ENCODE measurements at regions not wholly inside any gene's neighbourhood (a gene's known extent, or its start where the extent isn't known, plus 50 kb on each side); places are given as distances from the start of the nearest gene placed in this dataset.

DNA sequence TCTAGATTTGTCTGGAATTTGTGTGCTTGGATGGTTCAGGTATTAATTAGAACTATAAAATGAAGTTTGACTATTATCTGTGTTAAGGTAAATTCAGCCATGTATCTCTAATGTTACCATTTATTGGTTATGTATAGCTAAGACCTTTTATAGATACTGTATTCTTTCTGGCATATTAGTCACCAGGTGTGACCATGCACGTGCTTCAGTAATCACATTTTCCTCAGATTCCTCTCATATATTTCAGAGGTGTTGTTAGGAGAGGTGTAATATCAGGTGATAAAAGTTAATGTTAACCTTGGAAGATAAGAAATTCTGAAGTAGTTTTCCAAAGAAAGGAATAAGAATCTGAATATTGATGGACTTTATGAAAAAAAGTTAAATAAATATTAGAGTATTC lies 194.5 kb upstream of the KHDRBS2 start (continued):
- TF ChIP-seq, protein P1, sequence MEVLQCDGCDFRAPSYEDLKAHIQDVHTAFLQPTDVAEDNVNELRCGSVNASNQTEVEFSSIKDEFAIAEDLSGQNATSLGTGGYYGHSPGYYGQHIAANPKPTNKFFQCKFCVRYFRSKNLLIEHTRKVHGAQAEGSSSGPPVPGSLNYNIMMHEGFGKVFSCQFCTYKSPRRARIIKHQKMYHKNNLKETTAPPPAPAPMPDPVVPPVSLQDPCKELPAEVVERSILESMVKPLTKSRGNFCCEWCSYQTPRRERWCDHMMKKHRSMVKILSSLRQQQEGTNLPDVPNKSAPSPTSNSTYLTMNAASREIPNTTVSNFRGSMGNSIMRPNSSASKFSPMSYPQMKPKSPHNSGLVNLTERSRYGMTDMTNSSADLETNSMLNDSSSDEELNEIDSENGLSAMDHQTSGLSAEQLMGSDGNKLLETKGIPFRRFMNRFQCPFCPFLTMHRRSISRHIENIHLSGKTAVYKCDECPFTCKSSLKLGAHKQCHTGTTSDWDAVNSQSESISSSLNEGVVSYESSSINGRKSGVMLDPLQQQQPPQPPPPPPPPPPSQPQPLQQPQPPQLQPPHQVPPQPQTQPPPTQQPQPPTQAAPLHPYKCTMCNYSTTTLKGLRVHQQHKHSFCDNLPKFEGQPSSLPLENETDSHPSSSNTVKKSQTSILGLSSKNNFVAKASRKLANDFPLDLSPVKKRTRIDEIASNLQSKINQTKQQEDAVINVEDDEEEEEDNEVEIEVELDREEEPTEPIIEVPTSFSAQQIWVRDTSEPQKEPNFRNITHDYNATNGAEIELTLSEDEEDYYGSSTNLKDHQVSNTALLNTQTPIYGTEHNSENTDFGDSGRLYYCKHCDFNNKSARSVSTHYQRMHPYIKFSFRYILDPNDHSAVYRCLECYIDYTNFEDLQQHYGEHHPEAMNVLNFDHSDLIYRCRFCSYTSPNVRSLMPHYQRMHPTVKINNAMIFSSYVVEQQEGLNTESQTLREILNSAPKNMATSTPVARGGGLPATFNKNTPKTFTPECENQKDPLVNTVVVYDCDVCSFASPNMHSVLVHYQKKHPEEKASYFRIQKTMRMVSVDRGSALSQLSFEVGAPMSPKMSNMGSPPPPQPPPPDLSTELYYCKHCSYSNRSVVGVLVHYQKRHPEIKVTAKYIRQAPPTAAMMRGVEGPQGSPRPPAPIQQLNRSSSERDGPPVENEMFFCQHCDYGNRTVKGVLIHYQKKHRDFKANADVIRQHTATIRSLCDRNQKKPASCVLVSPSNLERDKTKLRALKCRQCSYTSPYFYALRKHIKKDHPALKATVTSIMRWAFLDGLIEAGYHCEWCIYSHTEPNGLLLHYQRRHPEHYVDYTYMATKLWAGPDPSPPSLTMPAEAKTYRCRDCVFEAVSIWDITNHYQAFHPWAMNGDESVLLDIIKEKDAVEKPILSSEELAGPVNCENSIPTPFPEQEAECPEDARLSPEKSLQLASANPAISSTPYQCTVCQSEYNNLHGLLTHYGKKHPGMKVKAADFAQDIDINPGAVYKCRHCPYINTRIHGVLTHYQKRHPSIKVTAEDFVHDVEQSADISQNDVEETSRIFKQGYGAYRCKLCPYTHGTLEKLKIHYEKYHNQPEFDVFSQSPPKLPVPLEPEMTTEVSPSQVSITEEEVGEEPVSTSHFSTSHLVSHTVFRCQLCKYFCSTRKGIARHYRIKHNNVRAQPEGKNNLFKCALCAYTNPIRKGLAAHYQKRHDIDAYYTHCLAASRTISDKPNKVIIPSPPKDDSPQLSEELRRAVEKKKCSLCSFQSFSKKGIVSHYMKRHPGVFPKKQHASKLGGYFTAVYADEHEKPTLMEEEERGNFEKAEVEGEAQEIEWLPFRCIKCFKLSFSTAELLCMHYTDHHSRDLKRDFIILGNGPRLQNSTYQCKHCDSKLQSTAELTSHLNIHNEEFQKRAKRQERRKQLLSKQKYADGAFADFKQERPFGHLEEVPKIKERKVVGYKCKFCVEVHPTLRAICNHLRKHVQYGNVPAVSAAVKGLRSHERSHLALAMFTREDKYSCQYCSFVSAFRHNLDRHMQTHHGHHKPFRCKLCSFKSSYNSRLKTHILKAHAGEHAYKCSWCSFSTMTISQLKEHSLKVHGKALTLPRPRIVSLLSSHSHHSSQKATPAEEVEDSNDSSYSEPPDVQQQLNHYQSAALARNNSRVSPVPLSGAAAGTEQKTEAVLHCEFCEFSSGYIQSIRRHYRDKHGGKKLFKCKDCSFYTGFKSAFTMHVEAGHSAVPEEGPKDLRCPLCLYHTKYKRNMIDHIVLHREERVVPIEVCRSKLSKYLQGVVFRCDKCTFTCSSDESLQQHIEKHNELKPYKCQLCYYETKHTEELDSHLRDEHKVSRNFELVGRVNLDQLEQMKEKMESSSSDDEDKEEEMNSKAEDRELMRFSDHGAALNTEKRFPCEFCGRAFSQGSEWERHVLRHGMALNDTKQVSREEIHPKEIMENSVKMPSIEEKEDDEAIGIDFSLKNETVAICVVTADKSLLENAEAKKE (CRISPR knock-in tag; IDR thresholded peaks at IDR 0.05), result no peak
- TF ChIP-seq EZH2 (IDR thresholded peaks at IDR 0.05; ENCODE audit: low read depth, unreplicated experiment) (no peak), ZNF331 (CRISPR knock-in tag; IDR thresholded peaks at IDR 0.05; ENCODE audit: low read depth) (no peak)

DNA sequence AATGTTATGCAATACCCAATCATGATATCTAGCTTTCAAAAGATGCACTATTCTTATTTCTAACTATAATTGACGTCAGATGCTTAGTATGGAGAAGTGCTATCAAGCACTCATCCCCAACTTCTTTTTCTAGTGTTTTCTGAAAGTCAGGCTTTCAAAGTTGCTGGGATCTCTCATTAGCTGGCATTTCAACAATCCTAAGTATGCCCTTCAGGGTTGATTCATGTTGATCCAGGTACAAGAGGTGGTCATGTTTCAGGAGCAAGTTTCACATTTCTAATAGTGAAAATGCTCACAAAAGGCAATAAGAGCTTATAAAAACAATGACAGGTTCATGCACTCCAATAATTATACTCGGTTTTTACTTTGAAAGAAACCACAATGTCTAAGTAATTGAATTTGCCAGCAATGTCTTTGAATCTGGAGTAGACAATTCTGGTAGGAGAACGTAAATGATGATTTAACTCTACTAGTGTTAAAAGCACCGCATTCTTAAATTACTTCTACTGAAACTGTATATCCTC lies 193.7 kb upstream of the KHDRBS2 start:
- H4K20me1 ChIP-seq (replicated peaks; ENCODE audit: insufficient read depth), result no peaks in the 10 kb centered on the region
- H3K9me3 Mint-ChIP-seq, result peaks cover 3% of the 10 kb centered on the region; the same call in 2 of the 3 replicates
- no peak overlapping the region for H3K27ac ChIP-seq (ENCODE audit: low read depth)
- peaks cover 5% of the 10 kb centered on the region for H3K4me1 Mint-ChIP-seq
- no peak overlapping the region for H3K4me3 Mint-ChIP-seq
- H3K36me3 ChIP-seq (ENCODE audit: insufficient read depth), result no peaks in the 10 kb centered on the region
- H3K27me3 ChIP-seq (ENCODE audit: insufficient read depth), result no peaks in the 10 kb centered on the region
- H3K27ac Mint-ChIP-seq, result no peak overlapping the region
- H3K4me2 ChIP-seq, result no peak overlapping the region
- H3K4me3 ChIP-seq, result no peak overlapping the region
- ATAC-seq, result no peak
- peak; percentile 53 for DNase-seq (ENCODE audit: low spot score)
- H2AFZ ChIP-seq, result no peak overlapping the region
- no peaks in the 10 kb centered on the region for H3F3A ChIP-seq (replicated peaks; ENCODE audit: low read depth)
- peaks cover 7% of the 10 kb centered on the region; the same call in 1 of the 2 replicates for H3K4me1 ChIP-seq (ENCODE audit: insufficient read depth)
- H3K27me3 Mint-ChIP-seq (ENCODE audit: insufficient read depth, low read depth, poor library complexity), result no peaks in the 10 kb centered on the region
- no peaks in the 10 kb centered on the region; the same call in 2 of the 3 replicates for H3K36me3 Mint-ChIP-seq (ENCODE audit: low read depth)
- H3K79me2 ChIP-seq (replicated peaks; ENCODE audit: insufficient read depth), result no peaks in the 10 kb centered on the region
- H3K9me2 ChIP-seq (ENCODE audit: insufficient read depth), result no peaks in the 10 kb centered on the region
- TF ChIP-seq, protein P2, sequence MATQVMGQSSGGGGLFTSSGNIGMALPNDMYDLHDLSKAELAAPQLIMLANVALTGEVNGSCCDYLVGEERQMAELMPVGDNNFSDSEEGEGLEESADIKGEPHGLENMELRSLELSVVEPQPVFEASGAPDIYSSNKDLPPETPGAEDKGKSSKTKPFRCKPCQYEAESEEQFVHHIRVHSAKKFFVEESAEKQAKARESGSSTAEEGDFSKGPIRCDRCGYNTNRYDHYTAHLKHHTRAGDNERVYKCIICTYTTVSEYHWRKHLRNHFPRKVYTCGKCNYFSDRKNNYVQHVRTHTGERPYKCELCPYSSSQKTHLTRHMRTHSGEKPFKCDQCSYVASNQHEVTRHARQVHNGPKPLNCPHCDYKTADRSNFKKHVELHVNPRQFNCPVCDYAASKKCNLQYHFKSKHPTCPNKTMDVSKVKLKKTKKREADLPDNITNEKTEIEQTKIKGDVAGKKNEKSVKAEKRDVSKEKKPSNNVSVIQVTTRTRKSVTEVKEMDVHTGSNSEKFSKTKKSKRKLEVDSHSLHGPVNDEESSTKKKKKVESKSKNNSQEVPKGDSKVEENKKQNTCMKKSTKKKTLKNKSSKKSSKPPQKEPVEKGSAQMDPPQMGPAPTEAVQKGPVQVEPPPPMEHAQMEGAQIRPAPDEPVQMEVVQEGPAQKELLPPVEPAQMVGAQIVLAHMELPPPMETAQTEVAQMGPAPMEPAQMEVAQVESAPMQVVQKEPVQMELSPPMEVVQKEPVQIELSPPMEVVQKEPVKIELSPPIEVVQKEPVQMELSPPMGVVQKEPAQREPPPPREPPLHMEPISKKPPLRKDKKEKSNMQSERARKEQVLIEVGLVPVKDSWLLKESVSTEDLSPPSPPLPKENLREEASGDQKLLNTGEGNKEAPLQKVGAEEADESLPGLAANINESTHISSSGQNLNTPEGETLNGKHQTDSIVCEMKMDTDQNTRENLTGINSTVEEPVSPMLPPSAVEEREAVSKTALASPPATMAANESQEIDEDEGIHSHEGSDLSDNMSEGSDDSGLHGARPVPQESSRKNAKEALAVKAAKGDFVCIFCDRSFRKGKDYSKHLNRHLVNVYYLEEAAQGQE (IDR thresholded peaks at IDR 0.05; ENCODE audit: unreplicated experiment), result no peak
- TF ChIP-seq EZH2phosphoT487 (IDR thresholded peaks at IDR 0.05; ENCODE audit: unreplicated experiment) (no peak), ZNF114 (CRISPR knock-in tag; IDR thresholded peaks at IDR 0.05) (no peak)
- TF ChIP-seq, protein P3, sequence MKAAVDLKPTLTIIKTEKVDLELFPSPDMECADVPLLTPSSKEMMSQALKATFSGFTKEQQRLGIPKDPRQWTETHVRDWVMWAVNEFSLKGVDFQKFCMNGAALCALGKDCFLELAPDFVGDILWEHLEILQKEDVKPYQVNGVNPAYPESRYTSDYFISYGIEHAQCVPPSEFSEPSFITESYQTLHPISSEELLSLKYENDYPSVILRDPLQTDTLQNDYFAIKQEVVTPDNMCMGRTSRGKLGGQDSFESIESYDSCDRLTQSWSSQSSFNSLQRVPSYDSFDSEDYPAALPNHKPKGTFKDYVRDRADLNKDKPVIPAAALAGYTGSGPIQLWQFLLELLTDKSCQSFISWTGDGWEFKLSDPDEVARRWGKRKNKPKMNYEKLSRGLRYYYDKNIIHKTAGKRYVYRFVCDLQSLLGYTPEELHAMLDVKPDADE (IDR thresholded peaks at IDR 0.05), result no peak
- TF ChIP-seq, protein P4, sequence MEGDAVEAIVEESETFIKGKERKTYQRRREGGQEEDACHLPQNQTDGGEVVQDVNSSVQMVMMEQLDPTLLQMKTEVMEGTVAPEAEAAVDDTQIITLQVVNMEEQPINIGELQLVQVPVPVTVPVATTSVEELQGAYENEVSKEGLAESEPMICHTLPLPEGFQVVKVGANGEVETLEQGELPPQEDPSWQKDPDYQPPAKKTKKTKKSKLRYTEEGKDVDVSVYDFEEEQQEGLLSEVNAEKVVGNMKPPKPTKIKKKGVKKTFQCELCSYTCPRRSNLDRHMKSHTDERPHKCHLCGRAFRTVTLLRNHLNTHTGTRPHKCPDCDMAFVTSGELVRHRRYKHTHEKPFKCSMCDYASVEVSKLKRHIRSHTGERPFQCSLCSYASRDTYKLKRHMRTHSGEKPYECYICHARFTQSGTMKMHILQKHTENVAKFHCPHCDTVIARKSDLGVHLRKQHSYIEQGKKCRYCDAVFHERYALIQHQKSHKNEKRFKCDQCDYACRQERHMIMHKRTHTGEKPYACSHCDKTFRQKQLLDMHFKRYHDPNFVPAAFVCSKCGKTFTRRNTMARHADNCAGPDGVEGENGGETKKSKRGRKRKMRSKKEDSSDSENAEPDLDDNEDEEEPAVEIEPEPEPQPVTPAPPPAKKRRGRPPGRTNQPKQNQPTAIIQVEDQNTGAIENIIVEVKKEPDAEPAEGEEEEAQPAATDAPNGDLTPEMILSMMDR (conservative IDR thresholded peaks at IDR 0.05; ENCODE audit: low read depth in 2 of 2), result no peak

All from GM23338 (cell line).